ENCODE measurements at regions not wholly inside any gene's neighbourhood (a gene's known extent, or its start where the extent isn't known, plus 50 kb on each side); places are given as distances from the start of the nearest gene placed in this dataset.

DNA sequence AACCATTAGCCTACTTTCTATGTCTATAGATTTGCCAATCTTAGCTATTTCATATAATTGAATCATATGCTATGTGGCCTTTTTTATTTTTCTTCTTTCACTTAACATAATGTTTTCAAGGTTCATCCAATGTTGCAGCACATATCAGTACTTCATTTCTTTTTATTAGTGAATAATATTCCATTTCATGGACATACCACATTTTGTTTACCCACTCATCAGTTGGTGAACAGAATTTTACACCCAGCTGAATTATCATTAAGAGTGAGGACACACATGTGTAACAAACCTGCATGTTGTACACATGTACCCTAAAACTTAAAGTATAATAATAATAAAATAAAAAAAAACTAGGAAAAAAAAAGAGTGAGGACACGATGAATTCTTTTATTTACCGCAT is 81.7 kb upstream of the C3orf80 start:
- TF ChIP-seq POLR2A (IDR thresholded peaks at IDR 0.05), result no peak
- TF ChIP-seq, protein P1, sequence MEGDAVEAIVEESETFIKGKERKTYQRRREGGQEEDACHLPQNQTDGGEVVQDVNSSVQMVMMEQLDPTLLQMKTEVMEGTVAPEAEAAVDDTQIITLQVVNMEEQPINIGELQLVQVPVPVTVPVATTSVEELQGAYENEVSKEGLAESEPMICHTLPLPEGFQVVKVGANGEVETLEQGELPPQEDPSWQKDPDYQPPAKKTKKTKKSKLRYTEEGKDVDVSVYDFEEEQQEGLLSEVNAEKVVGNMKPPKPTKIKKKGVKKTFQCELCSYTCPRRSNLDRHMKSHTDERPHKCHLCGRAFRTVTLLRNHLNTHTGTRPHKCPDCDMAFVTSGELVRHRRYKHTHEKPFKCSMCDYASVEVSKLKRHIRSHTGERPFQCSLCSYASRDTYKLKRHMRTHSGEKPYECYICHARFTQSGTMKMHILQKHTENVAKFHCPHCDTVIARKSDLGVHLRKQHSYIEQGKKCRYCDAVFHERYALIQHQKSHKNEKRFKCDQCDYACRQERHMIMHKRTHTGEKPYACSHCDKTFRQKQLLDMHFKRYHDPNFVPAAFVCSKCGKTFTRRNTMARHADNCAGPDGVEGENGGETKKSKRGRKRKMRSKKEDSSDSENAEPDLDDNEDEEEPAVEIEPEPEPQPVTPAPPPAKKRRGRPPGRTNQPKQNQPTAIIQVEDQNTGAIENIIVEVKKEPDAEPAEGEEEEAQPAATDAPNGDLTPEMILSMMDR (IDR thresholded peaks at IDR 0.05), result no peak
